Upper lobe of left lung (tissue), 4 donors: ENCODE measurements at regions not wholly inside any gene's neighbourhood (a gene's known extent, or its start where the extent isn't known, plus 50 kb on each side); places are given as distances from the start of the nearest gene placed in this dataset.

Experiments
- CTCF ChIP-seq, 6 experiments: fragments of 450-650 bp in 4 of 6; fragments of 200-600 bp in 2 of 6; sonication (generic) in 2 of 6; IDR thresholded peaks; one replicate each; pipeline ENCODE4 v1.5.1; 2016 to 2019; ENCODE audit warnings: antibody characterized with exemption in 6 of 6
- EP300 ChIP-seq, 4 donors: sonication (generic); formaldehyde crosslinking; IDR thresholded peaks; one replicate each; pipeline ENCODE4 v1.5.1; 2017; ENCODE audit warnings: antibody characterized with exemption in 4 of 4, control low read depth in 2 of 4
- POLR2A ChIP-seq, 4 donors: fragments of 450-650 bp; IDR thresholded peaks; one replicate each; pipeline ENCODE4 v1.5.1; 2016 to 2017; ENCODE audit warnings: antibody characterized with exemption in 4 of 4, mild to moderate bottlenecking in 2 of 4

- TF ChIP-seq CTCF (IDR thresholded peaks at IDR 0.05) (no peak), EP300 (IDR thresholded peaks at IDR 0.05) (no peak), POLR2A (IDR thresholded peaks at IDR 0.05) (no peak)
Observed at GRCh38 chr18:44590956-44591670, 89.6 kb upstream of the SETBP1 start.
